HG02623 (cell line): ENCODE measurements at regions not wholly inside any gene's neighbourhood (a gene's known extent, or its start where the extent isn't known, plus 50 kb on each side); places are given as distances from the start of the nearest gene placed in this dataset.

Experiments used
- ATAC-seq: cut with Tn5 transposase; IDR thresholded peaks from one replicate; pipeline ENCODE4 v1.9.1; 2021; ENCODE audit warnings: moderate library complexity; ENCODE audit not compliant: unreplicated experiment

DNA sequence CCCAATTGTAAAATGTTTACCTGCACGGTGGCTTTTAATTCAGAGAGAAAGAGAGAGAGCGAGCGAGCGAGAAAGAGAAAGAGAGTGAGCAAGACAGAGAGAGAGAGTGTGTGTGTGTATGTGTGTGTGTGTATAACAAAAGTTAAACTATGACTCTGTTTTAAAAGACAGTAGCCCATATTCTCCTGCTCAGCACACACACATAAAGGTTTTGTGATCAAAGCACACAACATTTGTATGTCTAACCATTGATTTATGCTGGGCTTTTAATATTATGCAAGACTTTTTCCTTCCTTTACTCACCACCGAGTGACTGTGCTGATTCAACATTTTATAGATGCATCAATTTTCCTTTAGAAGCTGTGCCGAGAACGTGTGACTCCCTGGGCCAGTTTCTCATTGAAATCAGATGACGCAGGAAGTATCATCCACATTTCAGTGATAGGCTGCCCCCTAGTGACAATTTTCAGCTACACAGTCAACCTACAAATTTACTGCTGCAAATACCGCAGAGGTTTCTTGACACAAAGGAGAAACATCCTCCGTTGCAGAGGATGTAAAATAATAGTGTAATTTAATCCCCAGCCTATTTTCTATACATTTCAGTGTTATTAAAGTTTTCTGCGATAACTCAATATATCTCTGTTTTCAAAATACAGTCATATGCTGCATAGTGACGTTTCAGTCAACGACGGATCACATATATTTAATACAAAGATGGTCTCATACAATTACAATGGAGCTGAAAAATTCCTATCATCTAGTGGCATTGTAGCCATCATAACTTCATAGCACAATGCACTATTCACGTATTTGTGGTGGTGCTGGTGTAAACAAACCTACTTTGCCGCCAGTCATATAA is 165.9 kb upstream of the TANK start:
- peak; percentile 95 for ATAC-seq

DNA sequence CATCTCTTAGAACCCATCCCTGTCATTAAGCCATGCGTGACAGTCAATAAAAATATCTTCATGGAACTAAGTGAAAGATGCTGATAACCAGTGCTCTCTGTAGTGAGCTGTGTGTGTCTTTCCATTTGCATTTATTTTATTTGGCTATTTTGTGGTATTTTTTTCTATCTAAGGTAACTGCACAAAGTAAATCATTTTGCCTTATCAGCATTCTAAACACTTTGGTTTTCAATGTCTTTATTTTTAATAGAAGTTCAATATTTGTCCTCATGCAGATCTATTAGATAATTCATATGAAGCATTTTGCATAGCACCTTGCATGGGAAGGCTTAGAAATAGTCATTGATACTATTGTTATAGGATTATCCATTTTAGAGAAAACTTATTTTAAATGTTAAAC is 163.6 kb upstream of the TANK start:
- ATAC-seq, result no peak

- no peak for ATAC-seq
Observed at GRCh38 chr2:161004379-161004778, 155.8 kb upstream of the TANK start.

GRCh38 chr2:161005170-161005569 is 155.1 kb upstream of the TANK start:
- ATAC-seq, result no peak

- no peak for ATAC-seq
Observed at GRCh38 chr2:161008311-161008710, 151.9 kb upstream of the TANK start.

DNA sequence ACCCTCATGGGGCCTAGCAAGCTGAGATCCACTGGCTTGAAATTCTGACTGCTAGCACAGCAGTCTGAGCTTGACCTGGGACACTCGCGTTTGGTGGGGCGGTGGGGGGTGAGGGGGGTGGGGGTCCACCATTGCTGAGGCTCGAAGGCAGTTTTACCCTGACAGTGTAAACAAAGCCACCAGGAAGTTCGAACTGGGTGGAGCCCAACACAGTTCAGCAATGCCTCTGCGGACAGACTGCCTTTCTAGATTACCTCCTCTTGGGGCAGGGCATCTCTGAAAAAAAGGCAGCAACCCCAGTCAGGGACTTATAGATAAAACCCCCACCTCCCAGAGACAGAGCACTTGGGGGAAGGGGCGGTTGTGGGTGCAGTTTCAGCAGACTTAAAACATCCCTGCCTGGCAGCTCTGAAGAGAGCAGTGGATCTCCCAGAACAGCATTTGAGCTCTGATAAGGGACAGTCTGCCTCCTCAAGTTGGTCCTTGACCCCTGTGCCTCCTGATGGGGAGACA is 149.7 kb upstream of the TANK start:
- no peak for ATAC-seq

DNA sequence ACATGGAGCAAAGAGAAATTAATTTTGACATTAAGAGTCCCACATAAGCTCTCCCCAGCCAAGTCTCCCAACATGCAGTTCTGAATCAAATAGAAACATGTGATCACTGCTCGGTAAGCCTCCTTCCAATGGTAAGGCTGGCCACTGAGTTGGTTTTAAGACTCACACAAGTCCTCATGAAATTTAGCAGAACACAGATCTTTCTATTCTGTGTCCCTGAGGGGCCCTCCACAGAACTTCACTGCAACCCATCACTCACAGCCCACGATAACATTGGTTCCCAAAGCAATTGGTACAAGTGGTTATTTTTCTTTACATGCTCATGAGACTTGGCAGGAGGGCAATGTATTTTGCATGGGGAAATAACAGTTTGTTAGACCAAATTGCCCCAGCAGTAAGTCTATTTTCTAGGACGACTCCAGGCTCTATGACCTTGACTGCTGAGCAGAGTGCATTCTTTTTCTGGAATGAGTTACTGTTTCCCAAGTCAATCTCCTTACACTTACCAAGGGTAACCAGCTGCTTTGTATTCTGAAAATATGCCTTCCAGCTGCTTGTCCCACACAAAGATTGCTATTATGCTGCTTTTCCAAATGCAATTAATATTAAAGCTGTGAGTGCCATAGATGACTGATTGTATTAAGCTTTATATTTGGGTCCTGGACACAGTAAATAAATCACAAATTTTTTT is 142.3 kb upstream of the TANK start:
- ATAC-seq, result no peak

DNA sequence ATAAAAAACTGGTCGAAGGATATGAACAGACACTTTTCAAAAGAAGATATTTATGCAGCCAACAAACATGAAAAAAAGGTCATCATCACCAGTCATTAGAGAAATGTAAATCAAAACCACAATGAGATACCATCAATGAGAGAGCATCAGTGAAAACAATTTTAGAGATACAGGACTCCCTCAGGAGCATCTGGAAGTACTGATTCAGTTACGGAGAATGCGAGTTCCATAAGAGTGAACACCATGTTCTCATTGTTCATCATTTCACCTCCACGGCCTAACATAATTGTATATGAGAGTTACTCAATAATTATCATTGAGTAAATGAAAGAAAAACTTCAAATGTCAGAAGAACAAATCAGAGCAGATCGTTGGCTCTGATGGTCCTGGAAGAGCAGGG is 140.9 kb upstream of the TANK start:
- ATAC-seq, result no peak

DNA sequence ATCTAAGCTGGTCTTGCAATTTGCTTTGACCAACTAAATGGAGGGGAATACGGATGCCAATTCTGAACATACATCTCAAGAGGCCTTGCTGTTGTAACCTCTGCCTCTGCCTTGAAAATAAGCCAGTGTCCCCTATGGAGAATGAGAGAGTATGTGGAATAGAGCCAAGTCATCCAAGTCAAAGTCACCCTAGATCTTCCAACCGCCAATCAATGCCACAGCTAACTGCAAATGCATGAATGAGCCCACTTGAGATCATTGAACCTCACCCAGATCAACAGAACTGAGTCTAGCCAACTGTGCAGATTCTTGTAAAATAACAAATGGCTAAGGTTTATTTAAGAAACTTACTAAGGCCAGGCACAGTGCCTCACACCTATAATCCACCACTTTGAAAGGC is 139.8 kb upstream of the TANK start:
- no peak for ATAC-seq

DNA sequence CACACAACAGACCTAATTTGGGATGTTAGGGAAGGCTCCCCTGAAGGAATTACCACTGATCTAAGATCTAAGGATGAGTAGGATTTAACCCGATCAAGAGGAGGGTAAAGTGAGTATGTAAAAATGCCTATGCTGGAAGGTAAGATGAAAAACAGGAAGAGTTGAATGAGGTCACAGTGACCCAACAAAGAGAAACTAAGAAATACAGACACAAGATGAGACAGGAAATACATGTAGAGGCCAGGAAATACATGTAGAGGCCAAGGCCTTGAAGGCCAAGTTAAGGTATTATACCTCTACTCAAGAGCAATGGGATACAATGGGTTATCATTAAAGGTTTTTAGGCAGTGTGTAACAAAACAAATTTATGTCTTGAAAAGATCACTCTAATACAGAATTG is 131.6 kb upstream of the TANK start:
- no peak for ATAC-seq

DNA sequence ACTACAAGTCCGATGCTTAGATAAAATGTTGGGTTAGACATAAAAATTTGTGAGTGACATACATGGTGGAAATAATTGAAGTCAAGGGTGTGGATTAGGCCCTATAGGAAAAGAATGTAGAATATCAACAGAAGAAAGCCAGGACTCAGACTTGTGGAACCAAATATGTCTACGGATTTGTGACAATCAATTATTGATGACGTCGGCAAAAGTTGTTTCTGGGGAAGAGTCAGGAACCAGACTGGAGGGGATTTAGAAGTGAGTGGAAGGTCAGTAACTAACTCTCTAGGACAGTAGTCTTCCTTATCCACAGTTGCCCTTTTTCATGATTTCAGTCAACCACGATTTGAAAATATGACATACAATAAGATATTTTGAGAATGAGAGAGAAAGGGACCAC is 130.9 kb upstream of the TANK start:
- no peak for ATAC-seq

GRCh38 chr2:161030260-161031063 is 129.8 kb upstream of the TANK start:
- ATAC-seq, result no peak

DNA sequence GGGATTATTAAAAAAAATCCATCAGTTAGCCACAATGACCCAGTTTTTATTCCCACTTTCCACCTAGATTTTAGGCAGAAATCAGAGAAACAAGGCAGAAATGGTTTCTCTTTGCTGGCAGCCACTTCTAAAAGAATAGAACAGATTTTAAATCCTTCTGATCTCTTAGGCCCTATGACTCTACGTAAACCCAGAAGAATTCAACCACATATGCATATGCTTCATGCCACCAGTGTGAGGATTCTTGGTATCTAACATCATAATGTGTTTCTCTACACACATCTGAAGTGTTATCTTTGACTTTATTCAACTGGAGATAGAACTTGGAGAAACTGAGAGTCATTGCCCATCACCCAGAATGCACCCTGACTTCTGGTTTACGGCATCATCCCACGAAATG is 128.7 kb upstream of the TANK start:
- no peak for ATAC-seq

- ATAC-seq, result no peak
Observed at GRCh38 chr2:161032635-161033034, 127.6 kb upstream of the TANK start.

DNA sequence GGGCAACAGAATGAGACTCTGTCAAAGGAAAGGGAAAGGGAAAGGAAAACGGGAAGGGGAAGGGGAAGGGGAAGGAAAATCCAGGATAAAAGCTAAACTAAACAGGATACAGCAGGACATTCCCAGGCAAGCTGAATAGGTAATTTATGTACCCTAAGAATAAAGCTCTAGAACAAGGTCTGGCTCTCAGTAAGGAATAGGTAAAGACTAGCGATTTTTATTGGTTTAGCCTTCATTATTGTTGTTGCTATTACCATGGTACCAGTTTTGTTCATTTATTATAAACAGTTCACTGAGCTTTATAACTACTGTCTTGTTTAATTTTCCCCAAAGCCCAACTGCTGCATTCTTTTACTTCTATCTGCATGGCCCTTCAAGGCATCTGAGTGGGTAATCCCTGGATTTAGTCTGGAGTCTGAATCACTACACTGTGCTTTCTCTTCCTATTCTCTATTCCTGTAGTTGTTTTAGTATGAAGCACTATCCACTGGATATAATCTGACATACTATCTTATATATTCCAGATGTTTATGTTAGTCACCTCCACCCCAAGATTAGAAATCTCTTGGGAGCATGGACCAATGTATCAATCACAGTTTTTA is 127.1 kb upstream of the TANK start:
- no peak for ATAC-seq

DNA sequence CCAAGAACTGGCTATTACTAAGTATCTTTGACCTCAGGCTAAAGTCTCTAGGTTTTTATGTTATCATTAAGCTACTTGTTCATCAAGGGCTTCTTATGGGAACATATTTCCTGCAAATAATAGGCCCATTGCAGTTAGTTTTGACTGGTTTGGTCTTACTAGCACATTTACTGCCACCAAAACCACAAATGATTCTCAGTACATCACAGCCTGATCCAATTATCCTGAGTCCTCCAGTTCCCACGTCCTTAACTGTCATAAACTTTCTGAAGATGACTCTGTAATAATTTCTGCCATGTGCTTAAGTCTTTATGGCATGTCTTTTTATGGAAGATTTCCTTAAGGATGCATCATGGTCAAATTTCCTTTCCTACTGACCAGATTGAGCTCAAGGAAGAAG is 123.3 kb upstream of the TANK start:
- ATAC-seq, result no peak

DNA sequence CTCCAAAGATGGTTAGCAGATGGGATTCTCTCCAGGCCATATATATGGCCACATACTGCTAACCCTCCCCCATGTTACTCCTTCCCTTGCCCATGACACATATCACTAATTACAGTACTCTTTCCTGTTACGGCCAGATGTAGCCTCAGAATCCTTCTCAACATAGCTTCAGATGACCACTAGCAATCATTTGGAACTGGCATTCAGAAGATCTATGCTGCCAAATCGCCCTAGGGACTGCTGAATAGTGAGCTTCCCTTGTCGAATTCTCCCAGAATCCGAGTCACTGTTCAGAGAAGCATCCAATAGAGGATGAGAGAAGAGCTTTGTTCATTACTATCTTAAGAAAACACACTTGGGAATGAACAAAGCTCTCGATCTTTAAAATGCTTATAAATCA is 121.2 kb upstream of the TANK start:
- no peak for ATAC-seq

DNA sequence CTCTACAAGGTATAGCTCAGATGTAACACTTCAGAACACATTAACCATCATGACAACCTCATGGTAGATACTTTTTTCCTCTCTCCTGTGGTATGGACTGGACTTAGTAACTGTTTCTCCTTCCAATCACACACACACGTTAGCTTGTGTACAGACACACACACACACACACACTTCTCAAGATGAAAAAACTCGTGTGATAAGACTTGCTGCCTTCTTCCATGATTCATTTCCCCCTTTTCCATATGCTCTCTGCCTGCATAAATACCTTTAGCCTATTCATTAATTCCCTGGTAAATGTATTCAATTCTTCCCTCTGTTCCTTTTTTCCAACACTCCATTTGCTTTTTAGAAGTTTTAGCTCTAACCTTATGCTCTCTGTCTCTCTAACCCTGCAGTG is 118.9 kb upstream of the TANK start:
- ATAC-seq, result no peak

DNA sequence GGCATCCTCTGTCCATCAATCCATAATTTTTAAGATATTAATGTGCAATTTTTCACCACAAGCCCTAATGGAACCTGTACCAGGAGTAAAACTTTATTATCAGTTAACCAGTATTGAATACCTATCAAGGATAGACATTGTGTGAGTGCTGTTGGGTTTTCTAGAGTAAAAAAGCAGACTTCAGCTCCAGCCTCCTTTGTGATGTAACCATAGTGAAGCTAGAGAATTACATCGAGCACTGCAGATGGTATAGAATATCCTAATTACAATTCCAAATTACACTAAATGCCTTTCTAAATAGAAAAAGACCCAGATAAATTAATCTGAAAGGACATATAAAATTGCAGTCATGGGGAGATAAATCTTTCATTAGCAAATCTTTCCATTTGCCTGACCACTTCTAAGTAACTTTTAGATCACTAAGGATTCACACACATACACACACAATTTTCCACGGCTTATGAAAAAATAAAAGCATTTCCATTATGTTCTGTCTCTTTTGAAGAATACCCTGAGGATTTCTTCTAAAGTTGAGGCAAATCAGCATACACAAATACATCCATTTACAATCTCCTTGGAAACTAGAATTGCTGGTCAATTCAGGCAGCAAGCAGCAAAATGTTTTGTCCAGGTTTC is 117.1 kb upstream of the TANK start:
- ATAC-seq, result no peak

DNA sequence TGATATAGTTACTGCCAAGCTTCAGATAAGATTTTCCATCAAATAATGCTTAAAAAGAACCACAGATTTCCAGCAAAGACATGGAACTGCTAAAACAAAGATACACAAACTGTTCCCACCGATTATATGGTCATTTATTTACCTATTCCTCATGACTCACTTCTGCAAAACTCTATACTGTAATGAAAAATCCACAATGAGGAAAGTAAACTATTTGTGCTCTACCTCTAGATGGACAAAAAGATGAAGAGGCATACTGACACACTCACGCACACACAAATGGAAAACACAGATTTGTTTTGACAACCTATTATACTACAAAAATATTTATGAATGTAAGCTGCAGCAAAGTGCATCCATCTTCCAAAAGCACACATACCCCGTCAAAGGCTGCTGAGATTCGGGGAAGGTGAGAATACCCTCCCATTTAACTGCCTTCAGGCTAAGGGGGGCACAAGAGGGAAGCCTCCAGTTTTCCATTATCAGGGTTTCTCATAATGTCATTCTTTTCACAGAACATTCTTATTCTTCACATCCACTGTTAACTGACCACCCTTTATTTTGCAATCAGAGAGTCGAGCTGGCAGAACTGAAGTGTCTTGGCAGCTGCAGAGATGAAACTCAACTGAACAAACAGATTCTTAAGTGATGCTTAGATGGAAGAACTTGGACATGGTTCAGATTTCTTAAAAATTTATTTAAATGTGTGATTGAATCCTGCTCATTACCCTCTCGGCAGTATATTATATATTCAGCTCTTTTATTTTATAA is 115.9 kb upstream of the TANK start:
- ATAC-seq, result no peak
